K562 (cell line): ENCODE measurements at regions not wholly inside any gene's neighbourhood (a gene's known extent, or its start where the extent isn't known, plus 50 kb on each side); places are given as distances from the start of the nearest gene placed in this dataset.

Source experiments
- ATAC-seq: fragments of 200-7000 bp; cut with Tn5 transposase; 3 replicates; pipeline ENCODE4 v1.9.1; 2020; ENCODE audit warnings: moderate library complexity
- BruUV-seq: library from RNA; stranded (reverse); fragments of 400-500 nt; replicated peaks from 2 replicates; lab custom pipeline; 2021; lab: Mats Ljungman, UMichigan
- CTCF ChIA-PET: fragments of 300-600 bp; formaldehyde crosslinking; extraction: SDS; loops from one replicate; lab custom pipeline; 2021; ENCODE audit warnings: low intra/inter-chr PET ratio; lab: Yijun Ruan, JAX
- POLR2A ChIA-PET: fragments of 300-600, 350-650 bp; sonication (Branson Sonifier 250); formaldehyde crosslinking; extraction: SDS; loops from one replicate; lab custom pipeline; 2021; ENCODE audit warnings: antibody characterized with exemption, inconsistent platforms; lab: Yijun Ruan, JAX
- DNase-seq, 4 experiments: peaks; one replicate each; pipeline versions ENCODE4 v3.0.0 to v3.0.0-alpha.2; 2011 to 2018; ENCODE audit warnings: low spot score in 3 of 4, mixed read lengths in 3 of 4; ENCODE audit errors: extremely low read depth in 1 of 4
- FAIRE-seq: peaks from 2 replicates; lab custom pipeline; 2011; peaks lifted over from hg19 to GRCh38; lab: Jason Lieb, UNC
- H2AFZ ChIP-seq: 2 replicates; pipeline ENCODE4 v1.6.0; 2011; ENCODE audit warnings: low read depth, low read length, control low read depth, inconsistent platforms
- H3K27ac ChIP-seq: fragments of 200-600 bp; 3 replicates; pipeline ENCODE4 v1.8.0; 2011; ENCODE audit warnings: low read depth, mild to moderate bottlenecking, control low read depth, inconsistent platforms, low read length, moderate library complexity, mixed read lengths; ENCODE audit errors: extremely low read depth
- H3K27me3 ChIP-seq, 2 experiments: fragments of 300-600 bp in 1 of 2; 2 replicates in 1 of 2; 3 replicates in 1 of 2; pipeline versions ENCODE4 v1.6.0 to v1.8.0; 2011; ENCODE audit warnings: inconsistent platforms in 2 of 2, low read length in 2 of 2, mild to moderate bottlenecking in 1 of 2, mixed read lengths in 1 of 2, moderate library complexity in 1 of 2; ENCODE audit not compliant: control insufficient read depth in 2 of 2, insufficient read depth in 2 of 2
- H3K36me3 ChIP-seq: fragments of 300-600 bp; 3 replicates; pipeline ENCODE4 v1.8.0; 2011; ENCODE audit warnings: mild to moderate bottlenecking, low read length, inconsistent platforms; ENCODE audit not compliant: control insufficient read depth, insufficient read depth
- H3K4me1 ChIP-seq, 2 experiments: fragments of 200-600 bp in 1 of 2; replicated peaks in 1 of 2; 2 replicates in 1 of 2; 3 replicates in 1 of 2; pipeline versions ENCODE4 v1.5.1 to v1.8.0; 2011; ENCODE audit warnings: inconsistent platforms in 2 of 2, low read length in 2 of 2, mild to moderate bottlenecking in 1 of 2, mixed read lengths in 1 of 2, moderate library complexity in 1 of 2; ENCODE audit not compliant: control insufficient read depth in 2 of 2, insufficient read depth in 2 of 2
- H3K4me2 ChIP-seq: 2 replicates; pipeline ENCODE4 v1.6.1; 2011; ENCODE audit warnings: low read length, control low read depth, inconsistent platforms, mixed read lengths; ENCODE audit not compliant: insufficient read depth
- H3K4me3 ChIP-seq: fragments of 200-600 bp; sonication (generic), shearing (Covaris generic); 2 replicates; pipeline ENCODE4 v1.5.1; 2016; ENCODE audit warnings: control low read depth, inconsistent platforms
- H3K79me2 ChIP-seq: fragments of 200-600 bp; 3 replicates; pipeline ENCODE4 v1.8.0; 2011; ENCODE audit warnings: low read length, inconsistent platforms; ENCODE audit not compliant: control insufficient read depth, insufficient read depth
- H3K9ac ChIP-seq, 2 experiments: 2 replicates each; pipeline versions ENCODE4 v1.6.0 to v1.6.1; 2011; ENCODE audit warnings: low read depth in 2 of 2, low read length in 2 of 2, control low read depth in 1 of 2, inconsistent platforms in 1 of 2, mild to moderate bottlenecking in 1 of 2, mixed read lengths in 1 of 2; ENCODE audit not compliant: insufficient read depth in 1 of 2
- H3K9me1 ChIP-seq: one replicate; pipeline ENCODE4 v1.6.0; 2011; ENCODE audit warnings: inconsistent platforms, mild to moderate bottlenecking, low read length, moderate library complexity; ENCODE audit not compliant: control insufficient read depth, insufficient read depth
- H3K9me3 ChIP-seq: replicated peaks from 2 replicates; pipeline ENCODE4 v1.5.1; 2011; ENCODE audit warnings: low read depth, low read length, inconsistent platforms; ENCODE audit not compliant: control insufficient read depth, insufficient read depth
- H4K20me1 ChIP-seq: replicated peaks from 2 replicates; pipeline ENCODE4 v1.6.1; 2011; ENCODE audit warnings: low read length, inconsistent platforms, mixed read lengths; ENCODE audit not compliant: control insufficient read depth, insufficient read depth
- C11orf30 ChIP-seq: fragments of 450-650 bp; IDR thresholded peaks from 2 replicates; pipeline ENCODE4 v1.6.1; 2016; ENCODE audit warnings: low read depth, mild to moderate bottlenecking
- CBX1 ChIP-seq: sonication (generic); IDR thresholded peaks from 2 replicates; pipeline ENCODE4 v1.6.1; 2016; ENCODE audit warnings: antibody characterized with exemption, low read depth, mild to moderate bottlenecking
- CREM ChIP-seq: IDR thresholded peaks from 2 replicates; pipeline ENCODE4 v1.6.1; 2014; ENCODE audit warnings: antibody characterized with exemption, low read depth
- DLX4 ChIP-seq: fragments of 250-450 bp; sonication (Bioruptor Pico); IDR thresholded peaks from 2 replicates; pipeline ENCODE4 v1.6.1; 2021; ENCODE audit warnings: mild to moderate bottlenecking
- ESRRB ChIP-seq: fragments of 250-450 bp; sonication (Bioruptor Pico); IDR thresholded peaks from 2 replicates; pipeline ENCODE4 v1.5.0; 2020; ENCODE audit warnings: mild to moderate bottlenecking, moderate library complexity, borderline replicate concordance
- ETV1 ChIP-seq: fragments of 450-650 bp; conservative IDR thresholded peaks from 2 replicates; pipeline ENCODE4 v1.6.1; 2016; ENCODE audit warnings: missing genetic modification characterization, control low read depth, low read depth, missing compliant biosample characterization
- GTF2A2 ChIP-seq: IDR thresholded peaks from 2 replicates; pipeline ENCODE4 v1.6.1; 2016; ENCODE audit warnings: mild to moderate bottlenecking, missing genetic modification characterization, missing compliant biosample characterization
- HDGF ChIP-seq: fragments of 450-650 bp; IDR thresholded peaks from 2 replicates; pipeline ENCODE4 v1.6.1; 2016
- ID3 ChIP-seq, 2 experiments: fragments of 250-450 bp in 1 of 2; fragments of 450-650 bp in 1 of 2; sonication (Bioruptor Pico) in 1 of 2; IDR thresholded peaks; 2 replicates each; pipeline versions ENCODE4 v1.6.1 to v1.8.0; 2016 to 2021; ENCODE audit warnings: mild to moderate bottlenecking in 2 of 2, moderate library complexity in 2 of 2, missing compliant biosample characterization in 1 of 2, missing genetic modification characterization in 1 of 2
- KDM5B ChIP-seq: fragments of 200-600 bp; sonication (generic); IDR thresholded peaks from 2 replicates; pipeline ENCODE4 v1.6.1; 2012; ENCODE audit warnings: low read depth, mild to moderate bottlenecking, moderate library complexity, low read length, control low read depth, inconsistent platforms; ENCODE audit not compliant: insufficient replicate concordance
- L3MBTL2 ChIP-seq: fragments of 450-650 bp; IDR thresholded peaks from 2 replicates; pipeline ENCODE4 v1.6.1; 2016; ENCODE audit warnings: mild to moderate bottlenecking, moderate library complexity
- MAFF ChIP-seq: IDR thresholded peaks from 2 replicates; pipeline ENCODE4 v1.6.1; 2012; ENCODE audit warnings: low read length, improper control_type of control experiment
- MAFG ChIP-seq: fragments of 450-650 bp; conservative IDR thresholded peaks from 2 replicates; pipeline ENCODE4 v1.6.1; 2016; ENCODE audit warnings: missing genetic modification characterization, missing compliant biosample characterization
- MAFK ChIP-seq: IDR thresholded peaks from 2 replicates; pipeline ENCODE4 v1.6.1; 2011; ENCODE audit warnings: low read length, improper control_type of control experiment
- NFATC3 ChIP-seq: fragments of 450-650 bp; IDR thresholded peaks from 2 replicates; pipeline ENCODE4 v1.6.1; 2017; ENCODE audit warnings: mild to moderate bottlenecking
- NR2C2 ChIP-seq, 2 experiments: fragments of 200-800 bp in 1 of 2; sonication (Bioruptor generic) in 1 of 2; sonication (generic) in 1 of 2; formaldehyde crosslinking in 1 of 2; IDR thresholded peaks; 2 replicates each; pipeline versions ENCODE4 v1.6.1 to v1.8.0; 2016 to 2022; ENCODE audit warnings: mild to moderate bottlenecking in 1 of 2, missing compliant biosample characterization in 1 of 2, missing genetic modification characterization in 1 of 2, missing genetic modification reagents in 1 of 2
- PTBP1 ChIP-seq: fragments of 200-400 bp; formaldehyde crosslinking; IDR thresholded peaks from 2 replicates; pipeline ENCODE4 v1.6.1; 2017; ENCODE audit warnings: low read depth, low read length
- PTTG1 ChIP-seq: fragments of 450-650 bp; IDR thresholded peaks from 2 replicates; pipeline ENCODE4 v1.6.1; 2016; ENCODE audit warnings: low read depth, mild to moderate bottlenecking, missing genetic modification characterization, missing compliant biosample characterization
- RBM17 ChIP-seq: fragments of 200-400 bp; formaldehyde crosslinking; IDR thresholded peaks from 2 replicates; pipeline ENCODE4 v1.6.1; 2017; ENCODE audit warnings: low read depth, mild to moderate bottlenecking, low read length, borderline replicate concordance
- SNIP1 ChIP-seq: fragments of 450-650 bp; IDR thresholded peaks from 2 replicates; pipeline ENCODE4 v1.7.1; 2017; ENCODE audit warnings: low read depth, mild to moderate bottlenecking
- SP2 ChIP-seq: IDR thresholded peaks from 2 replicates; pipeline ENCODE4 v1.6.1; 2011; ENCODE audit warnings: mild to moderate bottlenecking, low read depth, low read length, moderate library complexity; ENCODE audit not compliant: poor library complexity, severe bottlenecking; ENCODE audit errors: extremely low read depth
- TCFL5 ChIP-seq: fragments of 250-450 bp; sonication (Bioruptor Pico); conservative IDR thresholded peaks from 2 replicates; pipeline ENCODE4 v1.6.1; 2021; ENCODE audit warnings: mild to moderate bottlenecking, moderate library complexity, matching md5 sums
- ZNF197 ChIP-seq: fragments of 200-800 bp; sonication (Bioruptor generic); IDR thresholded peaks from 2 replicates; pipeline ENCODE4 v1.6.1; 2016; ENCODE audit warnings: low read depth, missing genetic modification characterization, missing compliant biosample characterization
- ZNF316 ChIP-seq: fragments of 450-650 bp; IDR thresholded peaks from 2 replicates; pipeline ENCODE4 v1.6.1; 2016
- ZNF717 ChIP-seq: fragments of 250-450 bp; sonication (Bioruptor Pico); IDR thresholded peaks from 2 replicates; pipeline ENCODE4 v1.5.0; 2021
- WGBS: fragments of 100-300 bp; shearing (Covaris generic); methylation state at CpG from one replicate; pipeline ENCODE4 v1.1.6; 2016; ENCODE audit warnings: low coverage, mixed read lengths; ENCODE audit not compliant: insufficient coverage; ENCODE audit errors: missing lambda C conversion rate; 5-methylcytosine and 5-hydroxymethylcytosine counted together
- in situ Hi-C: fragments of 300-500 bp; cut with MboI; formaldehyde crosslinking; loops from 4 replicates; pipeline ENCODE4 v1.15.0; 2018; ENCODE audit warnings: inconsistent platforms, mixed read lengths
- intact Hi-C: fragments of 100-400 bp; cut with micrococcal nuclease; formaldehyde crosslinking; loops from 2 replicates; pipeline ENCODE4 v1.14.2; 2022

GRCh38 chr5:125138266-125138665 lies 391.8 kb upstream of the ZNF608 start:
- in situ Hi-C loops (no loop called here), intact Hi-C loops (no loop called here)
- no peak for FAIRE-seq

GRCh38 chr5:125139590-125139989 lies 393.2 kb upstream of the ZNF608 start:
- POLR2A ChIA-PET, result no interaction called here
- BruUV-seq, result no TSS peak
- Histone ChIP-seq H3K79me2 (no peaks in the 10 kb centered on the region), H3K36me3 (no peaks in the 10 kb centered on the region), H3K9me3 (no peaks in the 10 kb centered on the region), H3K27me3 (no peaks in the 10 kb centered on the region), H3K27ac (no peak overlapping the region), H2AFZ (no peak overlapping the region), H3K9me1 (no peaks in the 10 kb centered on the region), H4K20me1 (no peaks in the 10 kb centered on the region), H3K9ac (no peak overlapping the region), H3K4me1 (no peaks in the 10 kb centered on the region), H3K4me2 (no peak overlapping the region), H3K4me3 (no peak overlapping the region)
- no peak for ATAC-seq
- no peak for DNase-seq
- CTCF ChIA-PET, result no interaction called here
- TF ChIP-seq ZNF717 (CRISPR knock-in tag) (no peak), MAFF (peak; percentile 80), NR2C2 (CRISPR knock-in tag; IDR thresholded peaks at IDR 0.05) (no peak), NR2C2 (tag; IDR thresholded peaks at IDR 0.05) (no peak), ZNF316 (peak; percentile 73; the same call in 1 of the 2 replicates), RBM17 (no peak), CBX1 (no peak), MAFG (peak; percentile 56), MAFK (peak; percentile 77), ZNF197 (CRISPR knock-in tag) (no peak), CREM (no peak), C11orf30 (peak; percentile 54), DLX4 (no peak), PTTG1 (tag) (no peak)
- no peak for FAIRE-seq
- intact Hi-C loops, result no loop called here
- 0% methylated on average over 2 of the region's 2 CpGs for WGBS
- in situ Hi-C loops, result no loop called here

More at GRCh38 chr5:125138266-125138665, 391.8 kb upstream of the ZNF608 start:
- no peaks in the 10 kb centered on the region for H3K36me3 ChIP-seq
- ChIA-PET POLR2A (no interaction called here), CTCF (no interaction called here)
- ATAC-seq (no peak), DNase-seq (no peak)
- no peaks in the 10 kb centered on the region for H4K20me1 ChIP-seq
- H3K27me3 ChIP-seq, result no peaks in the 10 kb centered on the region
- WGBS, result 0% methylated on average over 1 of the region's 1 CpG
- no peaks in the 10 kb centered on the region for H3K4me1 ChIP-seq
- no peak overlapping the region for H2AFZ ChIP-seq
- no peak for TF ChIP-seq TCFL5 (CRISPR knock-in tag)
- TF ChIP-seq C11orf30, result no peak
- no peak for TF ChIP-seq GTF2A2
- TF ChIP-seq L3MBTL2, result no peak
- TF ChIP-seq ID3 (CRISPR knock-in tag; IDR thresholded peaks at IDR 0.05), result no peak
- TF ChIP-seq ID3 (tag; IDR thresholded peaks at IDR 0.05), result no peak
- TF ChIP-seq SNIP1, result no peak
- TF ChIP-seq HDGF, result no peak
- TF ChIP-seq ESRRB (CRISPR knock-in tag), result no peak
- no peak for TF ChIP-seq KDM5B
- no peak for TF ChIP-seq NFATC3
- TF ChIP-seq SP2, result no peak
- no peak for TF ChIP-seq PTBP1
- no peak for TF ChIP-seq ETV1 (tag)
- H3K9me1 ChIP-seq, result no peaks in the 10 kb centered on the region
- no peaks in the 10 kb centered on the region for H3K79me2 ChIP-seq
- no peak overlapping the region for H3K4me3 ChIP-seq
- no peak overlapping the region for H3K4me2 ChIP-seq
- H3K9ac ChIP-seq, result no peak overlapping the region
- no TSS peak for BruUV-seq
- no peak overlapping the region for H3K27ac ChIP-seq
- H3K9me3 ChIP-seq, result no peaks in the 10 kb centered on the region
